GM19351 (cell line): ENCODE measurements at regions not wholly inside any gene's neighbourhood (a gene's known extent, or its start where the extent isn't known, plus 50 kb on each side); places are given as distances from the start of the nearest gene placed in this dataset.

Experiments used
- ATAC-seq: cut with Tn5 transposase; IDR thresholded peaks from one replicate; pipeline ENCODE4 v1.9.1; 2021; ENCODE audit warnings: mild to moderate bottlenecking, moderate library complexity; ENCODE audit not compliant: unreplicated experiment

- ATAC-seq = no peak
Observed at GRCh38 chr14:96637521-96637920, 135.3 kb downstream of the PAPOLA start.

GRCh38 chr14:96638041-96638855, 136.1 kb downstream of the PAPOLA start:
- ATAC-seq = no peak

GRCh38 chr14:96639550-96639949, 137.4 kb downstream of the PAPOLA start:
- no peak for ATAC-seq

GRCh38 chr14:96648506-96649326, 146.5 kb downstream of the PAPOLA start:
- ATAC-seq = no peak

- no peak for ATAC-seq
Observed at GRCh38 chr14:96649327-96649601, 147.1 kb downstream of the PAPOLA start.

- ATAC-seq = no peak
Observed at GRCh38 chr14:96653597-96653996, 143.6 kb upstream of the VRK1 start.

- ATAC-seq = no peak
Observed at GRCh38 chr14:96658611-96659010, 138.6 kb upstream of the VRK1 start.

GRCh38 chr14:96660123-96660522, 137.1 kb upstream of the VRK1 start:
- ATAC-seq = no peak

- no peak for ATAC-seq
Observed at GRCh38 chr14:96660667-96661066, 136.5 kb upstream of the VRK1 start.

GRCh38 chr14:96661244-96661969, 135.8 kb upstream of the VRK1 start:
- ATAC-seq = no peak

GRCh38 chr14:96662116-96662970, 134.8 kb upstream of the VRK1 start:
- no peak for ATAC-seq

GRCh38 chr14:96663076-96663475, 134.1 kb upstream of the VRK1 start:
- no peak for ATAC-seq

GRCh38 chr14:96663491-96664067, 133.6 kb upstream of the VRK1 start:
- no peak for ATAC-seq

- no peak for ATAC-seq
Observed at GRCh38 chr14:96666088-96666487, 131.1 kb upstream of the VRK1 start.

- ATAC-seq = no peak
Observed at GRCh38 chr14:96670391-96670790, 126.8 kb upstream of the VRK1 start.

GRCh38 chr14:96671218-96671617, 126.0 kb upstream of the VRK1 start:
- ATAC-seq = no peak

- ATAC-seq = no peak
Observed at GRCh38 chr14:96673706-96674105, 123.5 kb upstream of the VRK1 start.

GRCh38 chr14:96674121-96674520, 123.1 kb upstream of the VRK1 start:
- no peak for ATAC-seq

- ATAC-seq = no peak
Observed at GRCh38 chr14:96676166-96676565, 121.0 kb upstream of the VRK1 start.

GRCh38 chr14:96681829-96682228, 115.4 kb upstream of the VRK1 start:
- ATAC-seq = no peak
